GM12875 (cell line): ENCODE measurements at regions not wholly inside any gene's neighbourhood (a gene's known extent, or its start where the extent isn't known, plus 50 kb on each side); places are given as distances from the start of the nearest gene placed in this dataset.

ENCODE experiments used
- H3K4me3 ChIP-seq: one replicate; pipeline ENCODE4 v1.5.1; 2011; ENCODE audit warnings: low read depth, low read length, control low read depth
- TF ChIP-seq, protein P1 (sequence below): IDR thresholded peaks from 2 replicates; pipeline ENCODE4 v1.5.1; 2011; ENCODE audit warnings: low read depth, mild to moderate bottlenecking, control low read depth, inconsistent platforms, low read length, moderate library complexity, borderline replicate concordance; ENCODE audit not compliant: insufficient read depth

GRCh38 chr5:5612096-5612495 is 189.6 kb downstream of the ICE1 start:
- no peak overlapping the region for H3K4me3 ChIP-seq
- TF ChIP-seq, protein P1, sequence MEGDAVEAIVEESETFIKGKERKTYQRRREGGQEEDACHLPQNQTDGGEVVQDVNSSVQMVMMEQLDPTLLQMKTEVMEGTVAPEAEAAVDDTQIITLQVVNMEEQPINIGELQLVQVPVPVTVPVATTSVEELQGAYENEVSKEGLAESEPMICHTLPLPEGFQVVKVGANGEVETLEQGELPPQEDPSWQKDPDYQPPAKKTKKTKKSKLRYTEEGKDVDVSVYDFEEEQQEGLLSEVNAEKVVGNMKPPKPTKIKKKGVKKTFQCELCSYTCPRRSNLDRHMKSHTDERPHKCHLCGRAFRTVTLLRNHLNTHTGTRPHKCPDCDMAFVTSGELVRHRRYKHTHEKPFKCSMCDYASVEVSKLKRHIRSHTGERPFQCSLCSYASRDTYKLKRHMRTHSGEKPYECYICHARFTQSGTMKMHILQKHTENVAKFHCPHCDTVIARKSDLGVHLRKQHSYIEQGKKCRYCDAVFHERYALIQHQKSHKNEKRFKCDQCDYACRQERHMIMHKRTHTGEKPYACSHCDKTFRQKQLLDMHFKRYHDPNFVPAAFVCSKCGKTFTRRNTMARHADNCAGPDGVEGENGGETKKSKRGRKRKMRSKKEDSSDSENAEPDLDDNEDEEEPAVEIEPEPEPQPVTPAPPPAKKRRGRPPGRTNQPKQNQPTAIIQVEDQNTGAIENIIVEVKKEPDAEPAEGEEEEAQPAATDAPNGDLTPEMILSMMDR = no peak

- no peak overlapping the region for H3K4me3 ChIP-seq
- TF ChIP-seq, protein P1 = no peak
Observed at GRCh38 chr5:5609935-5610334, 187.5 kb downstream of the ICE1 start.

GRCh38 chr5:5605170-5605764 is 182.8 kb downstream of the ICE1 start:
- TF ChIP-seq, protein P1 = no peak
- no peak overlapping the region for H3K4me3 ChIP-seq

DNA sequence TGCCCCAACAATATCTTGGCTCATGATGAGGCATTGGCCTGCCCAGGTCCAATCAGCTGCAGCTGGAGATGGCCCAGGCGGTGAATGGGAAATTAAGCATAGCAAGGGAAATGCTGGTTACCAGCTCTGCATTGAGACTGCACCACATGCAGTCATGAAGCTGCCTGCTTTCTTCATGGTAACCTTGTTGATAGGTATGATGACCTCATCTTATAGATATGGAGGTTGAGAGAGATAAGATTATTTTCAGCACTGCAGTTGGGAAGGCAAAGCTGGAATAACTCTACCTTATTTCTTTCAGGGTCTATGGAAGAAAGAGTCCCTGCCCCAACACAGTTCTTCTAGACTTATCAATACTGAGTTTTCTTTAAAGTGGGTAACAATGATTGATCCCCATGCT is 180.1 kb downstream of the ICE1 start:
- TF ChIP-seq, protein P1 = no peak
- no peak overlapping the region for H3K4me3 ChIP-seq

- no peak overlapping the region for H3K4me3 ChIP-seq
- TF ChIP-seq, protein P1 = no peak
Observed at GRCh38 chr5:5598547-5599113, 176.2 kb downstream of the ICE1 start.

GRCh38 chr5:5593391-5593790 is 170.9 kb downstream of the ICE1 start:
- no peak overlapping the region for H3K4me3 ChIP-seq
- TF ChIP-seq, protein P1 = no peak

- no peak overlapping the region for H3K4me3 ChIP-seq
- TF ChIP-seq, protein P1 = no peak
Observed at GRCh38 chr5:5592541-5592940, 170.1 kb downstream of the ICE1 start.
